GM19239 (cell line): ENCODE measurements at regions not wholly inside any gene's neighbourhood (a gene's known extent, or its start where the extent isn't known, plus 50 kb on each side); places are given as distances from the start of the nearest gene placed in this dataset.

Source experiments
- DNase-seq: peaks from one replicate; pipeline ENCODE4 v3.0.0; 2011; ENCODE audit warnings: low spot score; ENCODE audit not compliant: insufficient read length
- FAIRE-seq: peaks from 2 replicates; lab custom pipeline; 2011; peaks lifted over from hg19 to GRCh38; lab: Jason Lieb, UNC

DNA sequence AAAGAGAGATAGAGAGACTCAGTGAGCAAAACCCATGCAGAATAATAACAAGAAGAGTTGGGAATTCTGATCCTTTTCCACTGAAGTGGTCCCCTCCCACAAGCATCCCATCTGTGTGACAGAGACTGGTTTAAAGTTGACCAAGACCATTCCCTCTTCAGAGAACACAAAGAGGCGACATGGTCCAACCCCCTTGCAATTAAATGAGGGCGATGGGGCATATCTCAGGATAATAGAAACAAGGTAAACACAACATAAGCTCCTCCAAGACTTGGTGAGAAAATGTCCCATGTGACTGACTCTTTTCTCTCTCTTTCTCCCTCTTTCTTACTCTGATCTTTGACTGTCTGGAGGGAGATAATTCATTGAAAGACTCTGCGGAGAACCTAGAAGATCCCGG lies 526.7 kb downstream of the SOX11 start:
- DNase-seq (no peak), FAIRE-seq (no peak)

DNA sequence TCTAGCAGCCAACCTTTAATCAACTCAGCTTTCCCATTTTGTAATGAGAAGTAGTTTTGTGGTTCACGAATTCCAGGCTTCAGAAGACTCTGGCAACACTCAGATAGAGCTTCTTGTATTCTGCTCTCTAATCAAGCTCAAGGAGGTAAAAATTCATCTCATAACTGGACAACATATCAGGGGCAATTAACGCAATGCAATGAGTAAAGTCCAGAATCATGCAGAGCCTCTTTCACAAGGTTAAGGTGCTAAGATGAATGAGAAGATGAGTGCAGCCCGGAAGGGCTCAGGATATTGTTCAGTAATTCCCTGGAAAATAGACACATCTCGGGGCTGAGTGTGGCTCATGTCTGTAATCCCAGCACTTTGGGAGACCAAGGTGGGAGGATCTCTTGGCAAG lies 527.7 kb downstream of the SOX11 start:
- no peak for FAIRE-seq
- DNase-seq = no peak

DNA sequence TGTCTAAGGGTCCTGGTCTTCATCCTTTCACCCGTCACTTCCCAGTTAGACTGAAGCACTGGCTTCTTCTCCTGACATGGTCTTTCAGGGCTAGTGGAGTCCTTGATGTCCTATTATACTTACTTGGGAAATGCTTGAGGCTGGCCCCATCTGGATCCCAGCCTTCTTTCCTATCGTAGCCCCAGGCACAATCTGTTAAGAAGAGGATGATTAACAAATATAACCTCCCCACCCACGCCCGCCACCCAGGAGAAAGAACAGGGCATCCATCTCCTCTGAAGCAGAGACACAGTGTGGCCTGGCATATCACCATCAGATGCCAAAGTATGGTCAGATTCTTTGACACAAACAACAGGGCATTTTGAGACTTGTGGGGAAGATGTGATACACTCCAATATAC lies 530.1 kb downstream of the SOX11 start:
- no peak for FAIRE-seq
- DNase-seq = no peak

DNA sequence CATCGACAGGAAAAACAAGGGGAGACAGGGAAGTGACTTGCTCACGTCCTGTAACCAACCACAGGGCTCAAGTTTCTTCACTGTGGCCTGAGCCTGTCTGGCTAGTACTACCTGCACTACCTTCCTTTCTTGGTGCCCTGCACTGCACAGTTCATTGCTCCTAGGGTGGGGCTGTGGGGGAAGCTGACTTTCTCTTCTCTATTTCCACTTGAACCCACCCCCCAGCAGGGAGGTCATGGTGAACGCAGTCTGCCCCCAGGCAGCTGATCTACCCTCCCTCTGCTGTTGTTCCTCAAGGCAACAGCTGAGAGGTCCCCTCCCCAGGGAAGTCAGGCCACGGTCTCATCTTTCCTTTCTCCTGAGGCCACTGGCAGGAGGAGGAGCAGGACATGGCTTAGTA lies 532.1 kb downstream of the SOX11 start:
- DNase-seq (no peak), FAIRE-seq (no peak)

DNA sequence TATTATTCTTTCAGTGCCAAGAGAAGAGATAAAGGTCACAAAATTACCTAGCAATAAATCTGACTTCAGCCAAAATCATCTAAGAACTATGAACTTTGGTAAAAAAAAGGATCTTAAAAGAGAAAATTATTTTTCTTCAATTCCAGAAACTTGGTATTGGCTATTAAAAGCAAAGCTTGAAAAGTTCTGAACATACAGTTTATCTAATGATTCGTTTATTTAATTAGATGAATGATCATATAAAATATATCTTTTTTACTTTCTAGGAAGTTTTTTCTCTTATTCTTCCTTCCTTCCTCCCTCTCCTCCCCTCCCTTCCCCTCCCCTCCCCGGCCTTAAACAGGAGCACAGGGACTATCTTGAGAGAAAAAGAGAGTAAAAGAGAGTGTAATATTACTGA lies 536.1 kb downstream of the SOX11 start:
- FAIRE-seq (no peak), DNase-seq (no peak)

DNA sequence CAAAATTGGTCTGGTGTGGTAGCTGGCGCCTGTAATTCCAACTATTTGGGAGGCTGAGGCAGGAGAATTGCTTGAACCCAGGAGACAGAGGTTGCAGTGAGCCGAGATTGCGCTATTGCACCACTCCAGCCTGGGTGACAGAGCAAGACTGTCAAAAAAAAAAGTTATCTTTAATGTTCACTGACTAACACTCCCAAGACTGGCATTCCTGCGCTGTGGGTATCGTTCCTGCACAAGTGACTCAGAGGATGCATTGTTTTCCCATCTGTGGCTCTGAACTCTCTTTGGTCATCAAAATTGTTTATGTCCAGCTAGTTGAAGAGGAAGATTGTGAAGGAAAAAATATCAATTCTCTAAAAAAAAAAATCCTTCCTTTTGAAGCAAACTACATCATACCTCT lies 539.0 kb downstream of the SOX11 start:
- DNase-seq (no peak), FAIRE-seq (no peak)

DNA sequence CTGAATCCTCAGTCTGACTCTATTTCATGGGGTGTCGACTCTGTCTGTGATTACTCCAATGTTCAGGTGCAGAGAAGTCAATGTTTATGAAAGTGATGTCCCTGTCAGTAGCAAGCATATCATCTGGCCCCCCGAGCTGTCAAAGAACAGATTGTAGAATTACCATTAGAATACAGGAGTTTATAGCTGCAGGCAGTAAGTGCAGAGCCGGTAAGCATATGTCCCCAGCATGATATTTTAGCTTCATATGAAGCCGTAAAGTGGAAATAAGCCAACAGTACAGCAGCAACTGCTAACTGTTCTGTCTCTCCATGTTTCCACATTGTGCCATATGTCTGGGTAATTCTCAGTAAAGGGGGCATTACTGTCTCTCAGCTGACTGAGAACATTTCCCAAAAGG lies 541.8 kb downstream of the SOX11 start:
- DNase-seq = no peak
- FAIRE-seq = no peak

DNA sequence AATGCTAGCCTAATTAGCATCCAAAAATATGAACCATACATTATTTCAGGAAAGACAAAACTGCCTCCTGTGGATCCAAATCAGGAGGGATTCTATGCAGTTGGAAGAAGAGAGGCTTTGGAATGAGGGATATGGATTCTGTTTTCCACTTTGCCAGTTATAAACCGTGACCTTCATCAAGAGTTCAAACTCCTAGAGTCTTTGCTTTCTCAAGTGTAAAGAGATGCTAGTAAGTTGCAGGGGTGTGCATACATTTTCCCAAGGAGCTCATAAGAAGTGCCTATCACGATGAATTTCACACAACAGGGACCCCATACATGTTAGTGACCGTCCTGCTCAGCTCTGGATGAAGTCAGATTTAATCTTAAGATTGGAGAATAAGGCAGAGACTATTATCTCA lies 542.5 kb downstream of the SOX11 start:
- no peak for FAIRE-seq

DNA sequence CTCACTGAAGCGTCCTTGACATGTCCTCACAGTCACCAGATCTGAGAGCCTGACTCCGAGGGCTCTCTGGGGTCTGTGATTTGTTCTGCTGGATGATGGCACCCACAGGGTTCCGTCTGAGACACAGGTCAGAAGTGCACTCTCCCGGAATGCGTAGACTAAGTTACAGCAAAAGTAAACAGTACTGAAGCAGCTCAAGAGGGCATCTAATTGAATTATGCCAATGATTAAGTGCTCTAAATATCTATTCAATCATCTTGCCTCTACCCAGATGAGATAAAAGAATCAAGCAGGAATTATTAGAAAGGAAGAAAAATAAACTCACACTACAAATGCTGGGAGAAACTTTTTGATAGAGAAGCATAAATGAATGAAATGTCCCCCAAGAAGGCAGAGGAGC lies 544.1 kb downstream of the SOX11 start:
- FAIRE-seq (no peak), DNase-seq (no peak)

More for the DNA sequence above, 542.5 kb downstream of the SOX11 start:
- no peak for DNase-seq

DNA sequence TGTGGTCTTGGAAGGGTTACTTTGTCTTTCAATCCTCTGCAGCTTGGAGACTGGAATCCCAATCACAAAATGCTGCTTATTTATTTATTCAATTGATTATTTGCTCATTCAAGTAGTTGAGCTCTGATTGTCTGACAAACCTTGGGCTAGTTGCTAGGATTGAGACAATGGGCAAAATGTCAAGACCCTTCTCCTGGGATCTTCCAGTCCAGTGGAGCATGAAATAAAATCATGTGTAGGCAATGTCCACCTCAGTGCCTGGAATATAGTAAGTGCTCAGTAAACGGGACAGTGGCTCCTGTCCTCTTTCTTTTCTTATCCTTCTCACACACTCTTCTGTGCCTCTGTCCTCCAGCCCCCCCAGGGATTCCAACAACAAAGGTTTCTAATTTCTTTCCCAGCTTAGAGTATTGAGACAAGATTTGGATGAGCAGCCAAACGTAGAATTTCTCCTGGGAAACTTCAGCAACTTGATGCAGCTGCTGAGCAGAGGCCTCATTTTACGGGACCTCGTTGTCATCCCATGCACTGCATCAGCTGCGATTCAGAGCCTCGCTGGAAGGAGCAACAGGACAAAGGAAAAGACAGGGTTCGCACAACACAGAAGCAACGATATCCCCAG lies 545.0 kb downstream of the SOX11 start:
- DNase-seq (no peak), FAIRE-seq (no peak)

DNA sequence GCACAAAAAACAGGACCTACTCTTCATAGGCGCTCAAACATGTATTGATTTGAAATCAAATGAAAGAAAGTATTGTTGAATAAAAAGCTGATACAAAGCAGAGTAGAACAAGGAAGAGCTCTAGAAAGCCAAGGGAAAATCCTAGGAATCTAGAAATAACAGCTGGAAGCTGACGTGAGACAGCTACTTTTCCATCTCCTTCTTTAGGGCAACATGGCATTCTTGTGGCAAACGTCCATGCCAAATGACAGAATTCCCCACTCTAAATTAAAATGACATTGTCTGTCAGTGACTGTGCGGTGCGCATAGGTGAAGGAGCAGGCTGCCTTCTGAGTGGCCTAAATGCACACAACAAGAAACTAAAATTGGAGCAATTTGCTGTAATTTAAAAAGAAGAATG lies 557.4 kb downstream of the SOX11 start:
- FAIRE-seq (no peak), DNase-seq (no peak)

DNA sequence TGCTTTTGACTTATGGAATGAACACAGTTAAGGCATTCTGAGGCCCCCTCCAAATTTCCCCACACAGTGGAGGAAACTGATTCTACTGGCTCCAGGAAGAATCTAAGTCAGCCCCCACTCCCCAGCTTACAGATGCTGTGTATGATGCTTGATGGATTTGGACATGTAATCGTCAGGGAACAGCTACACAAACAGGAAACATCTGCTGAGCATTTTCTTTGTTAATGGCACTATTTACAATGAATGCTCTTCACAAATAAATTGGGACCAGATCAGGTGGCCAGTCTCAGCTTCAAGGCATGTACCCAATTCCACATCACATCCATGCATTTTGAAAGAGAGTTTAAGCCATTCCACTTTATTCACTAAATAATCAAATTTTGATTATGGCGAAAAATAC lies 562.3 kb downstream of the SOX11 start:
- FAIRE-seq (no peak), DNase-seq (no peak)

DNA sequence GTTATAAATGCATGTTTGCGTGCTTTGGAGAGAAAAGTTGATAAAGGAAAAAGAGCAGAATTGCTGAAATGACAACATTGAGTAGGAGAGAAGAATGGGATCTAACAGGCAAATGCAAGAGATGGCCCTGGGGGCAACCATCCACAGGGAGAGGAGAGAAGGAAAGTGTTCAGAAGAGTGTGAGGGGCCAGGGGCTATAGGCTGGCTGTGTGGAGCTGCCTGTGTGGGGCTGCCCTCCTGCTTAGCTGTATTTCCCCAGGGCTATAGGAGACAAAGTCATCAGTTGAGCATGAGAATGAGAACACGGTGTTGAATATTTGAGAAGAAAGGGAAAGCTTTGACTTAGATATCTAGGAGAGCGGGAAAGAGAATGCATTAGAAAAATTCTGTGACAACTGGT lies 572.0 kb downstream of the SOX11 start:
- no peak for DNase-seq
- no peak for FAIRE-seq

DNA sequence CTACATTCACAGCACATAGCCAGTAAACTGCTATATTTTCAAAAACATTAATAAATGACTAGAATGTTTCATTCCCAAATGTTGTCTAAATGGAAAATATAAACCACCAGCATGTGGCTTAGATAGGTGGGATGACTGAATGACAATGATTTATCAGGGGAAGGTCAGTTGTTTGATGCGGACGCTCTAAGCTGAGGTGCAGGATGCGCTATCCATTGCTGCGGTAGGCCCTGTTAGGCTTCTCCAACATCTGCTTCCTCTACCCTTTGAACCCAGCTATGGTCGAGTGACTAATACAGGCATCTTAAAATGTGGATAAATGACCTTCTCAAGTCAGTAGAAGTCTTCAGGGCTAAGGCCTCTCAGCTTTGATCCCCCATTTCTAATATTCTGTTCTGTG lies 584.2 kb downstream of the CMPK2 start:
- no peak for FAIRE-seq
- DNase-seq = no peak

DNA sequence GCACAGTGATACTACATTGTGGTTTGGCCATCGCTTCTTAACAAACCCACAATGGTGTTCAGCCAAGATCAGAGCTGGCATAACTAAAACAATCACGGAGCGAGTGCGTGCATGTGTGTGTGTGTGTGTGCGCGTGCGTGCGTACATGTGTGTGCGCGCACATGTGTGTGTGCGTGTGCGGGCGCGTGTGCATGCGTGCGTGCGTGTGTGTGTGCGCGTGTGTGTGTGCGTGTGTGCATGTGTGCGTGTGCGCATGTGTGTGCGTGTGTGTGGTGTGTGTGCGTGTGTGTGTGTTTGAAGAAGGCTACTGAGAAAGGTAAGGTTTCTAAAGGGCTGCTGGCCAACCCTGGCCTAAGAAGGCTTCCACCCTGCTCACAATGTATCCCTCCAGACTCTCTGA lies 582.4 kb downstream of the CMPK2 start:
- FAIRE-seq (no peak), DNase-seq (no peak)

DNA sequence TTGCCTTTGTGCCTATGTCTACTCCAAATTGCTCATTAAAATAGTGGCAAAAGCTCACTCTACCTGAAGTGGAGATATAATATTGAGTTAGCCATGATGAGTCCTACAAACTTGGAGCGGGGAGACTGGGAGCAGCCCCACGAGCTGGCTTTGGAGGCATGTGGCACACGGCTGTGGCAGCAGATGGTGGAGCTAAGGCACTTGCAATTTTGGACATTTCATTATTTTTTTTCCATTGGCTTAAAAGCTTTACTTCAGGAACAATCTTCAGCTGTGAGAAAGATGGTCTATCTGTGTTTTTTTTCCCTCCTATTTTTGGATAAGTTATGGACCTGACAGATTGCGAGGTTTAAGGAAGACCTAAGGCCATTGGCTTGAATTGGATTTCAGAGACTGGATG lies 578.3 kb downstream of the CMPK2 start:
- no peak for FAIRE-seq
- no peak for DNase-seq

DNA sequence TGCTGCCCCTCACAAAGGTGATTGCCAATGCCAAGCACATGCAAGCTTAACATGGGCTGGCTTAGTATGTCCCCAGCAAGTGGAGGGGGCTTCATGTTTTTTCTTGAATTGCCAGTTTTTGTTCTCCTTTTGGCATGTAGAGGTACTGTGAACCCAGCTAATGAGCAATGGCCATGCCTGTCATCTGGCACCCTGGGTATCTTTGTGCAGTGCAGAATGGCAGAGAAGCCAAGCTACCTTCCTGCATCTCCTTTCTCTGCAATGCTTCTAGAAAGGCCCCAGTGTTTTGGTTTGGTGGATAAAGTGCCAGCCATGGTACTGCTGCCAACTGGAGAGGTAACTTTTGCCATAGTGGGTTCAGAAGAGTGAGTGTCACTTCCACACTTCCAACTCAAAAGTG lies 576.9 kb downstream of the CMPK2 start:
- FAIRE-seq (no peak), DNase-seq (no peak)

DNA sequence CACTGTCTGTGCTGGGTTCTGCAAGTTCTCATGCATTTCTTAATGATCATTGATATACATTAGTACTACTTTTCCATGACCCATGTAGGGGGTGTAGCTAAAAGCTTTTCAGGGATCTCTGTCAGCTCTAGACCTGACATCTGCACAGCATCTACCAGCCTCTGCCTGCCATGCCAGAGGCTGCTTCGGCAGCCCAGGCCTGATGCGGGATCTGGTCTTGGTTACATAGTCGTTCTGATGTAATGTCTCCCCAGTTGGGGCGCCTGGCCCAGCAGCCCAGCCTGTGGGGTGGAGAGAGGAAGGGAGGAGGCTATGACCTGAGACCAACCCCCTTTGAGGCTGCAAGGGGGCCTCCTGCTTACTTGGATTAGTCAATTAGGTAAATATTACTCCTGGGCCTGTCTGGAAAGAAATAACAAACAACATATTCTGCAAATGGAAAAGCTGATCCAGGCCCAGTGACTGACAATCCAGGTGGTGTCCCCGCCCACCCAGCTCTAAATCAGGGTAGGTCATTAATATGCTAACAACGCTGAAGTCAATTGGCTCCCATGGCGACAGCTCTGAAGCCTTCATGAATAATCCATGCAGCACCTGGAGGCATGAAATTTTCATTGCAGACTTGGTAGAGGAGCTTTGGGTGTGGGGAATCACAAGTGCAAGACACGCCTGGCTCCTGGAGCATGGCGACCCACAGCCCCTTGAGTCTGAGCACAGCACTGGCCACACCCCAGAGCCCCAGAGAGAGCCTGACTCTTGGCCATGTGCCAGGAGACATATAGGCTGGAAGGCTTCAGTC lies 575.3 kb downstream of the CMPK2 start:
- FAIRE-seq = no peak
- DNase-seq = no peak

DNA sequence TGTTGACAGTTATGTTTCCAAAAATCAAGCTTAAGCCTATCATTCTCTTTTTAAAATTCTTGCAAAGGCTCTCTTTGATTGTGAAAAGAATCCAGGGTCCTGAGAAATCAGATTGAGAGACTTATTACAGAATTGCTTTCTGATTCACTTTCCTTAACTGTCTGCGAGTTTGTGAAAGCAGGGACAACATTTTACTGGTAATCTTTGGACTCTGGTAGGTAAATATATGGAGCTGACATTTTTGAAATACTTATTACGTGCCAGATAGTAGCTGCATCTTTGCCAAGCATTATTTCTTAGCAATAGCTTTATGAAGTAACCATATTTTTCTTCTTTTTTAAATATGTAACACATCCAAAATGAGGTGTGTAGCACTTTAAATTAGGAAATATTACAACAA lies 570.9 kb downstream of the CMPK2 start:
- DNase-seq = no peak
- no peak for FAIRE-seq

DNA sequence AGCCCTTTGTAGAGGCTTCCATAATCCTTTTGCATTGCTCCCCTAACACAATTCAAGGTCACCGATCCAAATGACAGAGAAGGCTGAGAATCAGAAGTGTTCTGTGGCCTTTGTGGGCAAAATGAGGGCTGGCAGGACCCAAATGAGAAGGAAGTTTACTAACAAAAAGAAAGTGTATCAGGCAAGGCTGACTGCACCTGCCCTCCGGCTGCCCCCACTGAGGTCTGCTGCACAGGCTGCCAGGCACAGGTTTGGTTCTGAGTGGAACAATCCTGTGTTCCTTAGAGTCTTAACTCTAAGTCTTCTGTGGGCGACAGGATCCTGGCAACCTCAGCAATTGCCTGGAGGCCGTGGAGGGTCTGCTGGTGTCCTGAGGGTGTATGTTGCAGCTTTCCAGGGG lies 568.5 kb downstream of the CMPK2 start:
- FAIRE-seq = no peak
- no peak for DNase-seq

DNA sequence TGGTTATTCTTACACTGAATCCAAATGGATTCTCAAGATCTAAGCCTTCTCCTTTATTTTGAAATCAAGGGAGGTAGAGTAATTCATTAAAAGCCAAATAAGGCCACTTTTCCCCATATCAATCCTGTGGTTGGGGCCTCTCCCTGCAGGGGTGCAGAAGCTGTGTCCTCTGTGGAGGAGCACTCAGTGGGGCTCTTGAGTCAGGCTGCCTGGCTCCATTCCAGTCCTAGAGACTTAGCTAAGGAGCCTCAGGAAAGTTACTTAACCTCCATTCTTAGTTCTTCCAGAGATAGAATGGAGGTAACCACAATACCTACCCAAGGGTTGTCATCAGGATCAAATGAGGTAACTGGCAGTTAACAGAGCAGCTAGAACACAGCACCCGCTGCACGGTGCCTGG lies 564.3 kb downstream of the CMPK2 start:
- no peak for FAIRE-seq
- DNase-seq = no peak

DNA sequence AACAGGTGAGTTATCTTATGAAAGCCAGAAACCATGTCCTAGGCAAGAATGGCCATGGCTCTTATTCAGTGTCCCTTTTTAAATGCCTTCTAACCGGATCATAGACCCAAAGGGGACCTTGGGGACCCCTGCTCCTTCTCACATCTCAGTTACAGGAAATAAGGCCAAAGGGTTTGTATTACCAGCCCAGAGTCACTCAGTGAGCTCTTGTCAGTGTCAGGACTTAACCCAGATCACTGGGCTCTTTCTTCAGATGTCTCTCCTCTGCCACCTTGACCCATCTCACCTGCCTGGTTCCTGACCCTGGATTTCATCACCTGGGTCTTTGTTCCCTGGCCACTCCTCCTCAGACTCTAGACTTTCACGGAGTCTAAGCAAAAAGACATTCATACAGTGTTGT lies 556.7 kb downstream of the CMPK2 start:
- DNase-seq (no peak), FAIRE-seq (no peak)
